Astrocyte (in vitro differentiated cells and primary cell): ENCODE measurements at regions not wholly inside any gene's neighbourhood (a gene's known extent, or its start where the extent isn't known, plus 50 kb on each side); places are given as distances from the start of the nearest gene placed in this dataset.

Experiments
- CTCF ChIP-seq: IDR thresholded peaks from 2 replicates; pipeline ENCODE4 v1.5.1; 2011; ENCODE audit warnings: low read depth, mild to moderate bottlenecking, inconsistent platforms, low read length, moderate library complexity; ENCODE audit not compliant: insufficient read depth
- EZH2 ChIP-seq: IDR thresholded peaks from 2 replicates; pipeline ENCODE4 v1.6.1; 2012; ENCODE audit warnings: mild to moderate bottlenecking, low read length, inconsistent platforms; ENCODE audit not compliant: insufficient read depth

GRCh38 chr13:110780422-110780821 is 66.9 kb downstream of the ING1 start:
- no peak for TF ChIP-seq CTCF
- no peak for TF ChIP-seq EZH2
